ENCODE measurements at regions not wholly inside any gene's neighbourhood (a gene's known extent, or its start where the extent isn't known, plus 50 kb on each side); places are given as distances from the start of the nearest gene placed in this dataset.

GRCh38 chr18:22559414-22560274 is 141.9 kb upstream of the CTAGE1 start:
- TF ChIP-seq FOS (IDR thresholded peaks at IDR 0.05; ENCODE audit: borderline replicate concordance, extremely low read depth, insufficient read length) (no peak), USF1 (IDR thresholded peaks at IDR 0.05; ENCODE audit: borderline replicate concordance, extremely low read length, insufficient read depth, low read depth, low read length) (no peak), NFIC (IDR thresholded peaks at IDR 0.05; ENCODE audit: low read depth, low read length) (no peak), SP1 (IDR thresholded peaks at IDR 0.05; ENCODE audit: low read depth, low read length) (no peak), NR2C2 (IDR thresholded peaks at IDR 0.05; ENCODE audit: borderline replicate concordance, control insufficient read depth, insufficient read length, low read depth) (no peak), RFX5 (IDR thresholded peaks at IDR 0.05; ENCODE audit: low read depth, low read length) (no peak), KDM1A (IDR thresholded peaks at IDR 0.05; ENCODE audit: borderline replicate concordance) (no peak), POLR2AphosphoS2 (IDR thresholded peaks at IDR 0.05; ENCODE audit: low read depth, low read length) (no peak)

All from GM12878 (cell line).